ENCODE measurements at regions not wholly inside any gene's neighbourhood (a gene's known extent, or its start where the extent isn't known, plus 50 kb on each side); places are given as distances from the start of the nearest gene placed in this dataset.
"Not testable (repeated sequence)": the region's sequence is repeated elsewhere in the genome, so short reads cannot be mapped to it uniquely, and the experiment has no call there.

GRCh38 chr13:28607187-28607955, 51.6 kb upstream of the POMP start:
- H3K4me3 ChIP-seq (ENCODE audit: low read length) = no peak overlapping the region
- TF ChIP-seq CTCF (conservative IDR thresholded peaks at IDR 0.05; ENCODE audit: low read length) = no peak
- DNase-seq (ENCODE audit: low read depth) = no peak

- no peak for TF ChIP-seq CTCF (conservative IDR thresholded peaks at IDR 0.05; ENCODE audit: low read length)
- no peak overlapping the region for H3K4me3 ChIP-seq (ENCODE audit: low read length)
- no peak for DNase-seq (ENCODE audit: low read depth)
Observed at GRCh38 chr13:28606466-28606865, 52.5 kb upstream of the POMP start.

GRCh38 chr13:28605147-28605546, 53.8 kb upstream of the POMP start:
- H3K4me3 ChIP-seq (ENCODE audit: low read length) = not testable (repeated sequence)

GRCh38 chr13:28603043-28603664, 55.8 kb upstream of the POMP start:
- no peak for DNase-seq (ENCODE audit: low read depth)
- no peak overlapping the region for H3K4me3 ChIP-seq (ENCODE audit: low read length)
- no peak for TF ChIP-seq CTCF (conservative IDR thresholded peaks at IDR 0.05; ENCODE audit: low read length)

More at GRCh38 chr13:28605147-28605546, 53.8 kb upstream of the POMP start:
- not testable (repeated sequence) for DNase-seq (ENCODE audit: low read depth)

GRCh38 chr13:28602580-28602979, 56.4 kb upstream of the POMP start:
- no peak overlapping the region for H3K4me3 ChIP-seq (ENCODE audit: low read length)
- no peak for TF ChIP-seq CTCF (conservative IDR thresholded peaks at IDR 0.05; ENCODE audit: low read length)
- DNase-seq (ENCODE audit: low read depth) = no peak

GRCh38 chr13:28601581-28601980, 57.3 kb upstream of the POMP start:
- DNase-seq (ENCODE audit: low read depth) = no peak
- no peak overlapping the region for H3K4me3 ChIP-seq (ENCODE audit: low read length)
- TF ChIP-seq CTCF (conservative IDR thresholded peaks at IDR 0.05; ENCODE audit: low read length) = no peak

- no peak for TF ChIP-seq CTCF (conservative IDR thresholded peaks at IDR 0.05; ENCODE audit: low read length)
Observed at GRCh38 chr13:28597641-28598040, 61.3 kb upstream of the POMP start.

More at GRCh38 chr13:28597641-28598040, 61.3 kb upstream of the POMP start:
- no peak overlapping the region for H3K4me3 ChIP-seq (ENCODE audit: low read length)
- no peak for DNase-seq (ENCODE audit: low read depth)

All from AG10803 (cell line).